ENCODE measurements at regions not wholly inside any gene's neighbourhood (a gene's known extent, or its start where the extent isn't known, plus 50 kb on each side); places are given as distances from the start of the nearest gene placed in this dataset.
"Not testable (repeated sequence)": the region's sequence is repeated elsewhere in the genome, so short reads cannot be mapped to it uniquely, and the experiment has no call there.

GRCh38 chr10:52566471-52567246 is 205.9 kb downstream of the MBL2 start:
- Mint-ChIP-seq H3K4me1 (no peaks in the 10 kb centered on the region), H3K27ac (no peak overlapping the region), H3K27me3 (no peaks in the 10 kb centered on the region), H3K36me3 (ENCODE audit: low read depth) (no peaks in the 10 kb centered on the region), H3K4me3 (no peak overlapping the region), H3K9me3 (ENCODE audit: low read depth) (peaks cover 5% of the 10 kb centered on the region)
- ChIA-PET CTCF (interaction anchor here (1.3 kb wide), 1 partner anchor 18 kb away, joined by 3 read pairs; no protein-coding TSS in a partner anchor), POLR2A (no interaction called here)
- DNase-seq (no peak), ATAC-seq (no peak)
- intact Hi-C loops (cut with DNase I, micrococcal nuclease): loop anchor here (2.0 to 10.0 kb wide), 2 partner anchors 258 to 262 kb away; no protein-coding TSS in a partner anchor

GRCh38 chr10:52567247-52567580 is 205.4 kb downstream of the MBL2 start:
- no peak for ATAC-seq
- POLR2A ChIA-PET: no interaction called here
- intact Hi-C loops (cut with DNase I, micrococcal nuclease): loop anchor here (2.0 to 10.0 kb wide), 2 partner anchors 258 to 262 kb away; no protein-coding TSS in a partner anchor

GRCh38 chr10:52568309-52568708 is 204.3 kb downstream of the MBL2 start:
- intact Hi-C loops (cut with DNase I, micrococcal nuclease): loop anchor here in 1 of 2 experiments (10.0 kb wide), 1 partner anchor 264 kb away; no protein-coding TSS in a partner anchor
- no peak overlapping the region for H3K4me3 Mint-ChIP-seq
- no peak overlapping the region for H3K27ac Mint-ChIP-seq
- POLR2A ChIA-PET: no interaction called here
- DNase-seq (no peak), ATAC-seq (no peak)
- H3K27me3 Mint-ChIP-seq: no peaks in the 10 kb centered on the region
- no peaks in the 10 kb centered on the region for H3K4me1 Mint-ChIP-seq
- no peaks in the 10 kb centered on the region for H3K36me3 Mint-ChIP-seq (ENCODE audit: low read depth)
- peaks cover 5% of the 10 kb centered on the region for H3K9me3 Mint-ChIP-seq (ENCODE audit: low read depth)
- CTCF ChIA-PET: no interaction called here

More at GRCh38 chr10:52567247-52567580, 205.4 kb downstream of the MBL2 start:
- H3K9me3 Mint-ChIP-seq (ENCODE audit: low read depth): peaks cover 5% of the 10 kb centered on the region
- CTCF ChIA-PET: interaction anchor here (1.3 kb wide), 1 partner anchor 18 kb away, joined by 3 read pairs; no protein-coding TSS in a partner anchor
- no peaks in the 10 kb centered on the region for H3K4me1 Mint-ChIP-seq
- DNase-seq: no peak
- H3K27ac Mint-ChIP-seq: no peak overlapping the region
- no peak overlapping the region for H3K4me3 Mint-ChIP-seq
- no peaks in the 10 kb centered on the region for H3K36me3 Mint-ChIP-seq (ENCODE audit: low read depth)
- H3K27me3 Mint-ChIP-seq: no peaks in the 10 kb centered on the region

- H3K4me3 Mint-ChIP-seq: no peak overlapping the region
- H3K36me3 Mint-ChIP-seq (ENCODE audit: low read depth): no peaks in the 10 kb centered on the region
- ATAC-seq (no peak), DNase-seq (no peak)
- intact Hi-C loops (cut with DNase I, micrococcal nuclease): no loop called here
- CTCF ChIA-PET: no interaction called here
- POLR2A ChIA-PET: no interaction called here
- H3K27ac Mint-ChIP-seq: no peak overlapping the region
- H3K9me3 Mint-ChIP-seq (ENCODE audit: low read depth): no peaks in the 10 kb centered on the region
- no peaks in the 10 kb centered on the region for H3K27me3 Mint-ChIP-seq
- H3K4me1 Mint-ChIP-seq: no peaks in the 10 kb centered on the region
Measured at GRCh38 chr10:52570490-52570889, 202.1 kb downstream of the MBL2 start.

- Mint-ChIP-seq H3K9me3 (ENCODE audit: low read depth) (no peaks in the 10 kb centered on the region), H3K27me3 (no peaks in the 10 kb centered on the region), H3K4me3 (no peak overlapping the region), H3K36me3 (ENCODE audit: low read depth) (no peaks in the 10 kb centered on the region), H3K4me1 (no peaks in the 10 kb centered on the region), H3K27ac (no peak overlapping the region)
- CTCF ChIA-PET: no interaction called here
- POLR2A ChIA-PET: no interaction called here
- DNase-seq: no peak
- intact Hi-C loops (cut with DNase I, micrococcal nuclease): no loop called here
- no peak for ATAC-seq
Measured at GRCh38 chr10:52571018-52571417, 201.6 kb downstream of the MBL2 start.

GRCh38 chr10:52571516-52572182 is 200.9 kb downstream of the MBL2 start:
- no peak for DNase-seq
- intact Hi-C loops (cut with DNase I, micrococcal nuclease): no loop called here
- H3K4me3 Mint-ChIP-seq: no peak overlapping the region
- H3K4me1 Mint-ChIP-seq: no peaks in the 10 kb centered on the region
- no peaks in the 10 kb centered on the region for H3K9me3 Mint-ChIP-seq (ENCODE audit: low read depth)
- no peak for ATAC-seq
- ChIA-PET CTCF (no interaction called here), POLR2A (no interaction called here)
- no peaks in the 10 kb centered on the region for H3K36me3 Mint-ChIP-seq (ENCODE audit: low read depth)
- no peaks in the 10 kb centered on the region for H3K27me3 Mint-ChIP-seq
- H3K27ac Mint-ChIP-seq: no peak overlapping the region

- Mint-ChIP-seq H3K4me1 (no peaks in the 10 kb centered on the region), H3K9me3 (ENCODE audit: low read depth) (no peaks in the 10 kb centered on the region), H3K27ac (no peak overlapping the region), H3K4me3 (no peak overlapping the region), H3K27me3 (no peaks in the 10 kb centered on the region), H3K36me3 (ENCODE audit: low read depth) (no peaks in the 10 kb centered on the region)
- intact Hi-C loops (cut with DNase I, micrococcal nuclease): no loop called here
- ChIA-PET POLR2A (no interaction called here), CTCF (no interaction called here)
- DNase-seq (no peak), ATAC-seq (no peak)
Measured at GRCh38 chr10:52573347-52573746, 199.2 kb downstream of the MBL2 start.

GRCh38 chr10:52574697-52575096 is 197.9 kb downstream of the MBL2 start:
- intact Hi-C loops (cut with DNase I, micrococcal nuclease): no loop called here
- H3K4me3 Mint-ChIP-seq: no peak overlapping the region
- H3K36me3 Mint-ChIP-seq (ENCODE audit: low read depth): no peaks in the 10 kb centered on the region
- ChIA-PET POLR2A (no interaction called here), CTCF (no interaction called here)
- no peaks in the 10 kb centered on the region for H3K27me3 Mint-ChIP-seq
- DNase-seq: no peak
- H3K4me1 Mint-ChIP-seq: no peaks in the 10 kb centered on the region
- no peak overlapping the region for H3K27ac Mint-ChIP-seq
- H3K9me3 Mint-ChIP-seq (ENCODE audit: low read depth): no peaks in the 10 kb centered on the region
- ATAC-seq: no peak

- H3K4me1 Mint-ChIP-seq: no peaks in the 10 kb centered on the region
- ChIA-PET CTCF (no interaction called here), POLR2A (no interaction called here)
- no peaks in the 10 kb centered on the region for H3K27me3 Mint-ChIP-seq
- intact Hi-C loops (cut with DNase I, micrococcal nuclease): no loop called here
- H3K9me3 Mint-ChIP-seq (ENCODE audit: low read depth): peaks cover 5% of the 10 kb centered on the region
- H3K4me3 Mint-ChIP-seq: no peak overlapping the region
- ATAC-seq: no peak
- no peak for DNase-seq
- no peaks in the 10 kb centered on the region for H3K36me3 Mint-ChIP-seq (ENCODE audit: low read depth)
- no peak overlapping the region for H3K27ac Mint-ChIP-seq
Measured at GRCh38 chr10:52577047-52577446, 195.5 kb downstream of the MBL2 start.

- no peaks in the 10 kb centered on the region for H3K4me1 Mint-ChIP-seq
- ATAC-seq (no peak), DNase-seq (no peak)
- POLR2A ChIA-PET: no interaction called here
- no peaks in the 10 kb centered on the region for H3K27me3 Mint-ChIP-seq
- no peak overlapping the region for H3K27ac Mint-ChIP-seq
- H3K36me3 Mint-ChIP-seq (ENCODE audit: low read depth): no peaks in the 10 kb centered on the region
- CTCF ChIA-PET: no interaction called here
- intact Hi-C loops (cut with DNase I, micrococcal nuclease): no loop called here
- H3K4me3 Mint-ChIP-seq: no peak overlapping the region
- peaks cover 10% of the 10 kb centered on the region for H3K9me3 Mint-ChIP-seq (ENCODE audit: low read depth)
Measured at GRCh38 chr10:52578871-52579405, 193.6 kb downstream of the MBL2 start.

- DNase-seq; H3K4me3 Mint-ChIP-seq; H3K27ac Mint-ChIP-seq; POLR2A ChIA-PET; ATAC-seq; H3K27me3 Mint-ChIP-seq; CTCF ChIA-PET; H3K4me1 Mint-ChIP-seq; intact Hi-C loops (cut with DNase I, micrococcal nuclease); H3K36me3 Mint-ChIP-seq (ENCODE audit: low read depth): not testable (repeated sequence)
- H3K9me3 Mint-ChIP-seq (ENCODE audit: low read depth): peaks cover 19% of the 10 kb centered on the region
Measured at GRCh38 chr10:52581636-52582035, 190.9 kb downstream of the MBL2 start.

GRCh38 chr10:52583336-52583735 is 189.2 kb downstream of the MBL2 start:
- ChIA-PET CTCF (no interaction called here), POLR2A (no interaction called here)
- no peak for DNase-seq
- no peak overlapping the region for H3K27ac Mint-ChIP-seq
- no peak overlapping the region for H3K4me3 Mint-ChIP-seq
- no peak for ATAC-seq
- H3K36me3 Mint-ChIP-seq (ENCODE audit: low read depth): no peaks in the 10 kb centered on the region
- intact Hi-C loops (cut with DNase I, micrococcal nuclease): no loop called here
- H3K9me3 Mint-ChIP-seq (ENCODE audit: low read depth): peaks cover 32% of the 10 kb centered on the region
- H3K27me3 Mint-ChIP-seq: no peaks in the 10 kb centered on the region
- no peaks in the 10 kb centered on the region for H3K4me1 Mint-ChIP-seq
